VCaP (cell line): ENCODE measurements at regions not wholly inside any gene's neighbourhood (a gene's known extent, or its start where the extent isn't known, plus 50 kb on each side); places are given as distances from the start of the nearest gene placed in this dataset.
A peak's percentile ranks its signal among the peaks of the same experiment; 100 is the strongest.

ENCODE experiments used
- H3K27ac ChIP-seq: fragments of 450-650 bp; 2 replicates; pipeline ENCODE4 v1.5.1; 2017
- CTCF ChIP-seq: fragments of 450-650 bp; conservative IDR thresholded peaks from 2 replicates; pipeline ENCODE4 v1.5.1; 2017; ENCODE audit warnings: mild to moderate bottlenecking, moderate library complexity

GRCh38 chr2:65514555-65515195 is 82.3 kb upstream of the SPRED2 start:
- H3K27ac ChIP-seq, result no peak overlapping the region
- no peak for TF ChIP-seq CTCF

- no peak for TF ChIP-seq CTCF
- no peak overlapping the region for H3K27ac ChIP-seq
Measured at GRCh38 chr2:65512783-65513182, 80.4 kb upstream of the SPRED2 start.

- TF ChIP-seq CTCF, result no peak
- H3K27ac ChIP-seq, result no peak overlapping the region
Measured at GRCh38 chr2:65511306-65511705, 78.9 kb upstream of the SPRED2 start.

GRCh38 chr2:65508225-65508624 is 75.8 kb upstream of the SPRED2 start:
- H3K27ac ChIP-seq, result no peak overlapping the region
- TF ChIP-seq CTCF, result no peak

- H3K27ac ChIP-seq, result no peak overlapping the region
- TF ChIP-seq CTCF, result no peak
Measured at GRCh38 chr2:65507102-65508069, 75.0 kb upstream of the SPRED2 start.

GRCh38 chr2:65504814-65505697 is 72.7 kb upstream of the SPRED2 start:
- H3K27ac ChIP-seq, result peak overlapping the region; percentile 44
- TF ChIP-seq CTCF, result no peak

GRCh38 chr2:65504201-65504600 is 71.8 kb upstream of the SPRED2 start:
- H3K27ac ChIP-seq, result no peak overlapping the region
- no peak for TF ChIP-seq CTCF
